ENCODE measurements at regions not wholly inside any gene's neighbourhood (a gene's known extent, or its start where the extent isn't known, plus 50 kb on each side); places are given as distances from the start of the nearest gene placed in this dataset.

DNA sequence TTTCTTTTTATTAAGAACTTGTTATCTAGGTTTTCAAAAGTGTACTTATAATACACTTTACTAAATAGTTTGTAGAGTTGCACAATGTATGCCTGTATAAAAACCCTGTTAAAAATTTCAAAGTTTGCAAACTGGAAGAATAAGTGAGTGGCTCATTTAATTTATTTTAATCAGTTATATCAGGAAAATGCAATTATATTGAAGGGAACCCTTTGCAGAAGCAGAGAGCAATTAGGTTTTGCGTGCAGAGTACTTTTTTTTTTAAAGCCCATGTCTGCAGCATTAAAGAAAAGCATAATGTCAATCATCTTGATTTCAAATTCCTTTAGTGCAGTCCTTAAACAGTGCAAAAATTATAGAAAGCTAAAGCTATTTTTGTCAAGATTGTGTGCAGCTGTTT, 271.3 kb upstream of the LDB2 start:
- Histone ChIP-seq H3K4me1 (ENCODE audit: control insufficient read depth in 5 of 5, insufficient read depth in 5 of 5, low read length in 5 of 5) (peaks cover 0 to 2% (median 0%) of the 10 kb centered on the region in 5 donors), H3K27ac (ENCODE audit: low read depth in 1 of 2, low read length in 1 of 2) (no peak overlapping the region), H3K9me3 (ENCODE audit: control insufficient read depth in 4 of 4, insufficient read depth in 3 of 4, low read length in 3 of 4) (peaks cover 0 to 2% (median 0%) of the 10 kb centered on the region in 4 donors), H3K36me3 (ENCODE audit: control insufficient read depth in 4 of 4, insufficient read depth in 4 of 4, low read length in 4 of 4) (no peaks in the 10 kb centered on the region), H3K9ac (ENCODE audit: insufficient read depth in 1 of 2, low read length in 2 of 2) (no peak overlapping the region), H3K27me3 (ENCODE audit: control insufficient read depth in 3 of 3, insufficient read depth in 3 of 3, low read length in 2 of 3) (no peaks in the 10 kb centered on the region), H3K4me3 (no peak overlapping the region)
- TF ChIP-seq, protein P1, sequence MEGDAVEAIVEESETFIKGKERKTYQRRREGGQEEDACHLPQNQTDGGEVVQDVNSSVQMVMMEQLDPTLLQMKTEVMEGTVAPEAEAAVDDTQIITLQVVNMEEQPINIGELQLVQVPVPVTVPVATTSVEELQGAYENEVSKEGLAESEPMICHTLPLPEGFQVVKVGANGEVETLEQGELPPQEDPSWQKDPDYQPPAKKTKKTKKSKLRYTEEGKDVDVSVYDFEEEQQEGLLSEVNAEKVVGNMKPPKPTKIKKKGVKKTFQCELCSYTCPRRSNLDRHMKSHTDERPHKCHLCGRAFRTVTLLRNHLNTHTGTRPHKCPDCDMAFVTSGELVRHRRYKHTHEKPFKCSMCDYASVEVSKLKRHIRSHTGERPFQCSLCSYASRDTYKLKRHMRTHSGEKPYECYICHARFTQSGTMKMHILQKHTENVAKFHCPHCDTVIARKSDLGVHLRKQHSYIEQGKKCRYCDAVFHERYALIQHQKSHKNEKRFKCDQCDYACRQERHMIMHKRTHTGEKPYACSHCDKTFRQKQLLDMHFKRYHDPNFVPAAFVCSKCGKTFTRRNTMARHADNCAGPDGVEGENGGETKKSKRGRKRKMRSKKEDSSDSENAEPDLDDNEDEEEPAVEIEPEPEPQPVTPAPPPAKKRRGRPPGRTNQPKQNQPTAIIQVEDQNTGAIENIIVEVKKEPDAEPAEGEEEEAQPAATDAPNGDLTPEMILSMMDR (IDR thresholded peaks at IDR 0.05; ENCODE audit: control extremely low read depth, extremely low read depth), result no peak
- 80 to 86% methylated on average over 1 of the region's 1 CpG for WGBS, 2 donors
- ATAC-seq (ENCODE audit: insufficient read depth, low FRiP score) (no peak), DNase-seq (no peak)

DNA sequence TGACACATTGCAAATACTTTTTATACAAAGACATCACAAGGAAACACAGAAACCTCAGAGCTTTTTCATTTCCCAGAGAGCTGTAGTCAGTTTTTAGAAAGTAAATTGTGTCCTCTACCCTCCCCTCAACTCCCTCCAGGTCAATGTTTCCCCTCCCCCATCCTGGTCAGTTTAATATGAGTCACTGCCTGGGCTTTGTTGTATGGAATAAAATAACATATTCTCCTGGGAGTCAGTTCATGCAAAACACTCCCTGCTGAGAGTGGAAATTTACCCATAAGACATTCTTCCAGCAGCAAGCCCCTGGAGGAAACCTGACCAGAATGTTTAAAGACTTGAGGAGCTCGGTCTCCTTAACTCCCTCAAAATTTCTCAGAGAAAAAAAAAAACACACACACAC, 270.1 kb upstream of the LDB2 start:
- no peak overlapping the region for H3K9ac ChIP-seq (ENCODE audit: insufficient read depth in 1 of 2, low read length in 2 of 2)
- H3K27ac ChIP-seq (ENCODE audit: low read depth in 1 of 2, low read length in 1 of 2), result no peak overlapping the region
- TF ChIP-seq, protein P1 (IDR thresholded peaks at IDR 0.05; ENCODE audit: control extremely low read depth, extremely low read depth), result no peak
- H3K27me3 ChIP-seq (ENCODE audit: control insufficient read depth in 3 of 3, insufficient read depth in 3 of 3, low read length in 2 of 3), result no peaks in the 10 kb centered on the region
- DNase-seq (peak in 1 of 3 donors; percentile 41), ATAC-seq (ENCODE audit: insufficient read depth, low FRiP score) (no peak)
- no peak overlapping the region for H3K4me3 ChIP-seq
- no peaks in the 10 kb centered on the region for H3K36me3 ChIP-seq (ENCODE audit: control insufficient read depth in 4 of 4, insufficient read depth in 4 of 4, low read length in 4 of 4)
- peaks cover 0 to 2% (median 0%) of the 10 kb centered on the region in 4 donors for H3K9me3 ChIP-seq (ENCODE audit: control insufficient read depth in 4 of 4, insufficient read depth in 3 of 4, low read length in 3 of 4)
- WGBS, 2 donors, result 75 to 90% methylated on average over 1 of the region's 1 CpG
- H3K4me1 ChIP-seq (ENCODE audit: control insufficient read depth in 5 of 5, insufficient read depth in 5 of 5, low read length in 5 of 5), result peaks cover 0 to 2% (median 0%) of the 10 kb centered on the region in 5 donors

DNA sequence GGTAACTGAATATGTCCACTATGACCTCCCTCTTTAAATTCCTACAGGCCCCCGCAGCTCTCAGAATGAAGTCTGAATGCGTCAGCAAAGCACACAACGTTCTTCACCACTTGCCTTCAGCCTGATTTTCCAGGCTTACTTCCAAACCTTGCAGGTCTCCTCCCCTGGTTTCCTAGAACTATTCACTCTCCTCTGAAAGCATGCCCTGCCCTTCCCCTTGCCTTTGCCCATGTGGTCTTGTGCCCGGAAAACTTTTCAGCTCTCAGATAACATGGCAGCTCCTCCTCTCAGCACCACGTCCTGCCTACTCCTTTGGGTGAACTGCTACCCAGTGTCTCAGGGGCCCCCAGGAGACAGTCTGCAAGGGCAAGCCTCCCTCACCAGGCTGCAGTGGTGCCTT, 268.5 kb upstream of the LDB2 start:
- peaks cover 0 to 4% (median under 1%) of the 10 kb centered on the region in 4 donors for H3K9me3 ChIP-seq (ENCODE audit: control insufficient read depth in 4 of 4, insufficient read depth in 3 of 4, low read length in 3 of 4)
- WGBS, 2 donors, result 50 to 78% methylated on average over 4 to 5 of the region's 5 CpGs
- peaks cover 0 to 2% (median 0%) of the 10 kb centered on the region in 5 donors for H3K4me1 ChIP-seq (ENCODE audit: control insufficient read depth in 5 of 5, insufficient read depth in 5 of 5, low read length in 5 of 5)
- H3K9ac ChIP-seq (ENCODE audit: insufficient read depth in 1 of 2, low read length in 2 of 2), result no peak overlapping the region
- H3K36me3 ChIP-seq (ENCODE audit: control insufficient read depth in 4 of 4, insufficient read depth in 4 of 4, low read length in 4 of 4), result no peaks in the 10 kb centered on the region
- no peaks in the 10 kb centered on the region for H3K27me3 ChIP-seq (ENCODE audit: control insufficient read depth in 3 of 3, insufficient read depth in 3 of 3, low read length in 2 of 3)
- DNase-seq (no peak), ATAC-seq (ENCODE audit: insufficient read depth, low FRiP score) (peak; percentile 24)
- no peak overlapping the region for H3K27ac ChIP-seq (ENCODE audit: low read depth in 1 of 2, low read length in 1 of 2)
- H3K4me3 ChIP-seq, result no peak overlapping the region
- TF ChIP-seq, protein P1 (IDR thresholded peaks at IDR 0.05; ENCODE audit: control extremely low read depth, extremely low read depth), result no peak

DNA sequence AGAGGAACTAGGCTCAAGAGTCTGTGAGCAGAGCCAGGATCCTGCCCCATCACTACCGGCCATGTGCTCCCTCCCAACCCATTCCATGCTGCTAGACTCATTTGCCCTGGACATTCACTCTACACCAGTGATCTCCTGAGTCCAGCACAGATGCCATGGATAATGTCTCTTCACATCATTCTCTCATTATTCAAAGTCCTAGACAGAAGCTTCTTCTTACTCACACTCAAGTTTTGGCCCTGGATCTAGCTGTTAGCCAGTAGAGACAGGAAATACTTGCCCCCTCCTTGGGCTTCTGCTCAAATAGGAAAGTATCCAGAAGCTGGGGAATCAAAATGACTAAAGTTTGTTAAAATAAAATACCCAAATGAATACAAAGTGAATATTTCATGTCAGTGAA, 266.8 kb upstream of the LDB2 start:
- Histone ChIP-seq H3K27me3 (ENCODE audit: control insufficient read depth in 3 of 3, insufficient read depth in 3 of 3, low read length in 2 of 3) (no peaks in the 10 kb centered on the region), H3K4me3 (no peak overlapping the region), H3K9me3 (ENCODE audit: control insufficient read depth in 4 of 4, insufficient read depth in 3 of 4, low read length in 3 of 4) (peaks cover 0 to 8% (median 2%) of the 10 kb centered on the region in 4 donors), H3K9ac (ENCODE audit: insufficient read depth in 1 of 2, low read length in 2 of 2) (no peak overlapping the region), H3K27ac (ENCODE audit: low read depth in 1 of 2, low read length in 1 of 2) (no peak overlapping the region), H3K4me1 (ENCODE audit: control insufficient read depth in 5 of 5, insufficient read depth in 5 of 5, low read length in 5 of 5) (peaks cover 0 to 2% (median 0%) of the 10 kb centered on the region in 5 donors), H3K36me3 (ENCODE audit: control insufficient read depth in 4 of 4, insufficient read depth in 4 of 4, low read length in 4 of 4) (no peaks in the 10 kb centered on the region)
- DNase-seq (peak in 2 of 3 donors; percentile 12 to 41), ATAC-seq (ENCODE audit: insufficient read depth, low FRiP score) (no peak)
- TF ChIP-seq, protein P1 (IDR thresholded peaks at IDR 0.05; ENCODE audit: control extremely low read depth, extremely low read depth), result no peak
- WGBS, 2 donors, result 73 to 94% methylated on average over 1 of the region's 1 CpG
